Activated T-cell treated with anti-CD3 and anti-CD28 coated beads, Interleukin-2, amount 50 U/mL, for 24 hours (primary cell): ENCODE measurements at regions not wholly inside any gene's neighbourhood (a gene's known extent, or its start where the extent isn't known, plus 50 kb on each side); places are given as distances from the start of the nearest gene placed in this dataset.

Experiments
- DNase-seq: peaks from one replicate; pipeline ENCODE4 v3.0.0-alpha.2; 2020
- H3K27ac Mint-ChIP-seq: 2 replicates; pipeline ENCODE4 v1.8.0; 2020; ENCODE audit warnings: mild to moderate bottlenecking, mixed read lengths
- H3K27me3 Mint-ChIP-seq: 2 replicates; pipeline ENCODE4 v1.8.0; 2020; ENCODE audit warnings: mixed read lengths
- H3K36me3 Mint-ChIP-seq: 2 replicates; pipeline ENCODE4 v1.8.0; 2020; ENCODE audit warnings: low read depth, mixed read lengths
- H3K4me1 Mint-ChIP-seq: 2 replicates; pipeline ENCODE4 v1.8.0; 2020; ENCODE audit warnings: low read depth, mixed read lengths
- H3K4me3 Mint-ChIP-seq: 2 replicates; pipeline ENCODE4 v1.8.0; 2020; ENCODE audit warnings: mild to moderate bottlenecking, moderate library complexity, mixed read lengths
- H3K9me3 Mint-ChIP-seq: 2 replicates; pipeline ENCODE4 v1.8.0; 2020; ENCODE audit warnings: mixed read lengths

DNA sequence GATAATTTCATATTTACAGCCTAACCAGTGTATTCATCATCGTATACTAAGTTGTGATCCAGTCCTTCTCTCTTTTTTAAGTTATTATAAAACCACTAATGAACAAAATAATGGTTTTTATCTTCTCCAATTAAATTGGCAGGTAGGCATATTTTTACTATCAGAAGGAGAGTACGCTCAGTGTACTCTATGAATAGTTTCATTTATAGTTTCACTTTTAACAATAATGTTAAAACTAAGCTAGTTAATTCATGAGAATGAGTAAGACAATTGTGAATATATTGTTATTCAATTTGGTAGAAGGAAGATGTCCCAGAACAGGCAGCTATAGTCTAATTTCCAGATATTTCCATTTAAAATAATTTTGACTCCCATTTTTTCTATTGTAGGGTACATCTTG is 277.1 kb downstream of the RASSF9 start:
- Mint-ChIP-seq H3K4me1 (no peaks in the 10 kb centered on the region), H3K9me3 (no peaks in the 10 kb centered on the region), H3K36me3 (no peaks in the 10 kb centered on the region), H3K27ac (no peak overlapping the region), H3K27me3 (no peaks in the 10 kb centered on the region), H3K4me3 (no peak overlapping the region)
- DNase-seq, result no peak

DNA sequence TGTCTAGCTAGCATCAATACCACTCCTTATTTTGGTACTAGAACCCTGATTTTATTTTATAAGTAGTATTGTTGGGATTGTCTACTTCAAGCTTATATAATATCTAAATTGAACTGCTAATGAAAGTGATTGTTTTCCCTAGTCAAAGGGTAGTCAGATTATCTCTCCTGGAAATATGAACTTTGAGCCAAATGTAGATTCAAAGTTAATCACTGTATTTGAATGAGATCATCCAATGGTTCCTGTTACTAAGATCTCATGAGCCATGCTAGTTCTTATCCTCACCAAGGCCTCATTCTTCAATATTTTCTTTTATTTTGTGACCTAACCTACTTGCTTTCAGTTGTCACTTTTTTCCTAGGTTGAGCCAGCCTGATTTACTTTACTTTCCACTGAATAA is 276.7 kb downstream of the RASSF9 start:
- Mint-ChIP-seq H3K9me3 (no peaks in the 10 kb centered on the region), H3K4me3 (no peak overlapping the region), H3K4me1 (no peaks in the 10 kb centered on the region), H3K27me3 (no peaks in the 10 kb centered on the region), H3K27ac (no peak overlapping the region), H3K36me3 (no peaks in the 10 kb centered on the region)
- no peak for DNase-seq

DNA sequence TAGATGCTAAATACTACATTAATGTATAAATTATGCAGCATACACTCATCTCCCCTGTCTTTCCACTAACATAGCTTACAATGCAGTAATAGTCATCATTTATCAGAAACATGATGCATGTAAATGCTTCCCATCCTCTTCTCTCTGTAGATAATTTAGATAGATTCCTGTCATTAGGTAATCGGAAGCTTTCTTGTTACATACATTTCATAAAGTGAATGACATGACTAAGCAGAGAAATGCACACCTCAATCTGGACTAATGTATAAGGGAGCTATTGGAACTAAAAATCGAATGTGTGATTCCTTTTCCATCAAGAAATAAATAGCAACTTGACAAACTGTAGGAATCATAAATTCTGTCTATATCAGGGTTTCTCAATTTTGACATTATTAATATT is 273.4 kb downstream of the RASSF9 start:
- Mint-ChIP-seq H3K27ac (no peak overlapping the region), H3K36me3 (no peaks in the 10 kb centered on the region), H3K4me3 (no peak overlapping the region), H3K27me3 (no peaks in the 10 kb centered on the region), H3K9me3 (no peaks in the 10 kb centered on the region), H3K4me1 (no peaks in the 10 kb centered on the region)
- DNase-seq, result no peak

GRCh38 chr12:85564786-85565185 is 271.4 kb downstream of the RASSF9 start:
- no peaks in the 10 kb centered on the region for H3K36me3 Mint-ChIP-seq
- no peaks in the 10 kb centered on the region for H3K4me1 Mint-ChIP-seq
- no peaks in the 10 kb centered on the region for H3K27me3 Mint-ChIP-seq
- no peak overlapping the region for H3K27ac Mint-ChIP-seq
- DNase-seq, result no peak
- H3K4me3 Mint-ChIP-seq, result no peak overlapping the region
- no peaks in the 10 kb centered on the region for H3K9me3 Mint-ChIP-seq

DNA sequence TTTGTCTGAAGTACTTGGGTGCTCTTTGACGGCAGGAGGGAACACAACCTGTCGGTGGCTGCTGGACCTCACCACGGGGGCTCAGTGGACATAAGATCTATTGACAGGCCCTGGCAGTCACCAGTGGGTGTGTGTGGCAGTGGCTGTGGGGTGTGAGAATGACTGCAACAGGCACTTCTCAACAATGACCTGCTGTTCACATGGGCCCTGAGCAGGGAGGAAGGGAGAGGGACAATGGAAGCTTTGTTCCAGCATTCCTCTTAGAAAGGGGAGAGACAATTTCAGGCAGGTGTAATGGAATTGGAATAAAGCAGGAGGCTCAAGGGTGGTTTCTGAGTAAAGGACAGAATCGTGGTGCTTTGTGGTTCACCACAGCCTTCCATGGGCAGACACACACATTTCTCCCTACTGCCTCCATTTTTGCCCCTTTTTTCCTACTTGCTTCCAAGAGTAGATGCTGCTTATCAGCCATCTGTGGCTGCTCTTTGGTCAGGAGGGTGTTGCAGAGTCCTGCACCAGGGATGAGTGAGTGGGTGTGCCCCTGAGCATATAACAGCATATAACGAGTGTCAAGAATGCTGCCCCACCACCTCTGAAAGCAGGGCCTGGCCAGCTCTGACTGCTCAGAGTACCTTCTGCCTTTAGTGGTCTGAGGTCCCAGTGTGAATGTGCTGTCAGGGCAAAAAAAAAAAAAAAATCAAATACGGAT is 267.7 kb downstream of the RASSF9 start:
- no peaks in the 10 kb centered on the region for H3K4me1 Mint-ChIP-seq
- no peak overlapping the region for H3K4me3 Mint-ChIP-seq
- no peaks in the 10 kb centered on the region for H3K36me3 Mint-ChIP-seq
- no peak for DNase-seq
- no peaks in the 10 kb centered on the region for H3K9me3 Mint-ChIP-seq
- no peaks in the 10 kb centered on the region for H3K27me3 Mint-ChIP-seq
- no peak overlapping the region for H3K27ac Mint-ChIP-seq

DNA sequence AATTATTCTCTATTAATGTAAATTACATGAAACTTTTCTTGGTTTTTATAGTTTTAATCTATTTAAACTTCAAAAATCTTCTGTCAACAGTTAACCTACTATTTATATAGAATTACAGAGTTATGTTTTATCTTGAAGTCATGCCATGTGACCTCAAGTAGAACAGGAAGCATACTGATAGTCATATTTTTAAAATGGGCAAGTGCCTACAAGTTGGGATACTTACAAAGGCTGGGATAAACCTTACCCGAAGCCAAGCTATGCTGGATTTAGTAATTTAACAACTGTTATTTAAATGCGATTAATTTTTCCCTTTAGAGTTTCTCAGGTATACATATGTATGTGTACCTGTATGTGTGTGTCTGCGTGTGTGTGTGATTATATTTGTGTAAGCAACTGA is 266.9 kb downstream of the RASSF9 start:
- Mint-ChIP-seq H3K4me1 (no peaks in the 10 kb centered on the region), H3K27ac (no peak overlapping the region), H3K9me3 (no peaks in the 10 kb centered on the region), H3K27me3 (no peaks in the 10 kb centered on the region), H3K36me3 (no peaks in the 10 kb centered on the region), H3K4me3 (no peak overlapping the region)
- no peak for DNase-seq

DNA sequence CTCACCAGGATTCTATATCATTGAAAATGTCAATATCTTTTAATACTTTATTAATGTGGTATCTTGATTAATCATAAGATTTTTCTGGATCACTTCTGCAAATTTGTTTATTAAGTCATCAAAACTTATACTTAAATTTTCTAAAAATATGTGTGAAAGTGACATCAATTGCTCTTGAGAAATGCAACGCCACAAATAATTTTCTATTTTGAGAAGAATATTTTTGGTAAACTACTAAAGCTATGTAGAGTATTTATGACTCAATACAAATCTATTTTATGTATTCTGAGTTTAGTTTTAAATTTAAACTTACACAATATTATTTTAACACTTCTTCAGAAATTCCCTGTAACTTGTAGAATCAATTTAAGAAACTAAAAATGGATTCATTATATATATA is 263.3 kb downstream of the RASSF9 start:
- H3K9me3 Mint-ChIP-seq, result no peaks in the 10 kb centered on the region
- H3K27me3 Mint-ChIP-seq, result no peaks in the 10 kb centered on the region
- no peak for DNase-seq
- H3K4me1 Mint-ChIP-seq, result no peaks in the 10 kb centered on the region
- no peak overlapping the region for H3K27ac Mint-ChIP-seq
- no peaks in the 10 kb centered on the region for H3K36me3 Mint-ChIP-seq
- H3K4me3 Mint-ChIP-seq, result no peak overlapping the region

DNA sequence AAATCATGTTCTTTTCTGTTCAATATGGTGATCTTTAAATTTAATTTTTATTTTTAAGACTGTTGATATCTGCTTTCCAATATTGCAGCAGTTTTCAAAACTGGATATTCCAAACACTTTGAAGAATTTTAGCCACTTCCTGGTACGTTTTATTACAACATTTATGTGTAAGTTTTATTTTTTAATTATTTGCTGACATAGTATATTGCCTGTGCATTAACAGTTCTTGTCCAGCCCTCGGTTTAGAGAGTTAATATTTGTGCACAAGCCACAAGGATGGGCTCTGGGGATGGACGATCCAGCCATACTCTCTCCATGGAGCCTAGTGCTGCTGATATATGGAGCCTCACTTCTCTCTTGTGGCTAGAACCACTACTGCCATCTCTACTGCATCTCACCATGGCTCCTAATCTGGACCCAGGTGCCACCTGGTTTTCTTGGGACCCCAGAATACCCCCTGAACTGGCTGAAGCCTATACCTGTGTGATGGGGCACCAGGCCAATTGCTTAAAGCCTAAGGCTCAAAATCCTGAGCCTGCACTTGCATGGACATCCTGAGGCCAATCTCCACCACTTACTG is 262.5 kb downstream of the RASSF9 start:
- no peak for DNase-seq
- Mint-ChIP-seq H3K4me1 (no peaks in the 10 kb centered on the region), H3K27me3 (no peaks in the 10 kb centered on the region), H3K9me3 (no peaks in the 10 kb centered on the region), H3K36me3 (no peaks in the 10 kb centered on the region), H3K27ac (no peak overlapping the region), H3K4me3 (no peak overlapping the region)

DNA sequence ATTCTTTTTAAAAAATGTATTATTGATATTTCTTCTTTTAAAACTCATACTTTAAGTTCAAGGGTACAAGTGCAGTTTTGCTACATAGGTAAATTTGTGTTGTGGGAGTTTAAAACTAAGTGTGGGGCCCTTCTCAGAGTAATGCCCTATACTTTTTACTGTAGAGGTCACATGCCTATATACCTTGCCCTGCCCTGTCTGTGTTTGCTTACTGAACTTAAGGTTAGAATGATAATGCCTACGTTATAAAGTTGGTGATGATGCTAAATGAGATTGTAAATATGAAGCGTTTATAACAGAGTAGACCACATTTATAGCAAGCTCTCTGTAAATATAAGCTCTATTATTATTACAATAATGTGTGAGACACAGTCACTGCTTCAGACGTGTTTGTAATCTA is 261.9 kb downstream of the RASSF9 start:
- H3K4me1 Mint-ChIP-seq, result no peaks in the 10 kb centered on the region
- no peaks in the 10 kb centered on the region for H3K27me3 Mint-ChIP-seq
- DNase-seq, result no peak
- no peak overlapping the region for H3K27ac Mint-ChIP-seq
- no peaks in the 10 kb centered on the region for H3K36me3 Mint-ChIP-seq
- H3K9me3 Mint-ChIP-seq, result no peaks in the 10 kb centered on the region
- no peak overlapping the region for H3K4me3 Mint-ChIP-seq

DNA sequence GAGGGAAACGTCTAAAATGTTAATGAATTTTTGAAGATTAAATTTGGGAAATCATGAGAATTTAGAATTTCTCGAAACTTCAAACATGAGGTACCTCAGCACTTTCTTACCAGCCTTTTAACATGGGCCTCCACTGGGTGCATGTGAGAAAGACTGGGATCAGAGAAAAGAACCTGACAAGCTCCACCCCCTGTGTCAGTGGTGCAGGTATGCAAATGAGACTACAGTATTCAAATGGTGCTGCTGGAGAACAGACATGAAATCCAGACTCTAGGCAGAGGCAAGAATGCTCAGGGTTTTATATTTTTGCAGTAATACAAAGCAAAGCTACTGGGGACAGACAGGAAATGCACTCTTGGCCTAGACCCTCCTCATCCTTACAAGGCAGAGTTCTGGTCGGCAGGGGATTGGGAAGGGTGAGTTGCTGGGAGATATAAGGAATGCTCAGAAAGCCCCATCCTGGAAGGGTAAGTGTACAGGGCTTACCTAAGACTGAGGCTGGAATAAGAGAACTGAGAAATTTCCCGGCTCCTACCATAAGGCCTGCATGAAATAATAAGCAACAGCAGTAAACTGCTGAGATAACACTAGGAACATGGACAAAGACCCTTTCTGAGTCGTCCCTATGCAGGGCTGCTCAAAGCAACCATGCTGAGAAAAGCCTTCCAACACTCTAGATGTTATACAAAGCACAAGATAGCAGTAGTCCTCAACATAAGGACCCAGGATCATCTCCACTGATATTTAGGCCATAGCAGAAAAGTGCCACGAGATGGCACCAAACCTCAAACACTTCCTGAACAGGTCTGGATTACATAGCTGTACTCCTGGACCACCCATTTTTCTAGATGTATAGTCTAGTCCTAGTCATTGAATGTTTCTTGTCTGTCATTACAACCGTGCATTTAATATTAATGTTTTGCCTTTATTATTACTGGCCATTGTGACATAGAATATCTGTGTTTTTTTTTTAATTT is 260.8 kb downstream of the RASSF9 start:
- H3K4me3 Mint-ChIP-seq, result no peak overlapping the region
- H3K4me1 Mint-ChIP-seq, result no peaks in the 10 kb centered on the region
- H3K27me3 Mint-ChIP-seq, result no peaks in the 10 kb centered on the region
- no peaks in the 10 kb centered on the region for H3K9me3 Mint-ChIP-seq
- DNase-seq, result no peak
- H3K36me3 Mint-ChIP-seq, result no peaks in the 10 kb centered on the region
- no peak overlapping the region for H3K27ac Mint-ChIP-seq

DNA sequence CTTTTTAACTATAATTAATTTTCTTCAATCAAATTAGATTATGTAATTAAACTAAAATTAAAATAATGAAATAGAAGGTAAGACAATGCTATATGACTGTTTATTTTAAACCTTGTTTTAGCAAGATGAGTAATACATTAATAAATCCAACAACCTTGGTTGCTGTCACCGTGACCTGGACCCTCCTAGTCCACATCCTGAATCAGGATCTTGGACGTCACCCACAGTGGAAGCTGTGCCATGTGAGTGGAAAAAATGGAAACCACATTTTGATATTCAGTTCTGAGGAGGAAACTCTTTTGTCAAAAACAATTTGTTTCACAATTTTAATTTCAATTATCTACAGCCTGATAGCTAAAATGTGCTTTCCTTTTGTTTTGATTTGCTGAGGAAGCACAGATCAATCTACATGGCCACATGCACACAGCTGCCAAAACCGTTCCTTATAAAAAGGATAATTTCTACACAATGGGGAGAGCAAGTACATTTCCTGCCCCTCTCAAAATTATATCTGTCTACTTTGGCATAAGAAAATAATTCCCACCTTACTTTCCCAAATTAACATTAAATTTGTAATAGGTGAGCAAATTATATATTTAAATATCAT is 255.5 kb downstream of the RASSF9 start:
- no peaks in the 10 kb centered on the region for H3K4me1 Mint-ChIP-seq

GRCh38 chr12:85587158-85587557 is 249.1 kb downstream of the RASSF9 start:
- Mint-ChIP-seq H3K9me3 (no peaks in the 10 kb centered on the region), H3K27ac (no peak overlapping the region), H3K27me3 (no peaks in the 10 kb centered on the region), H3K4me3 (no peak overlapping the region), H3K4me1 (no peaks in the 10 kb centered on the region), H3K36me3 (no peaks in the 10 kb centered on the region)
- no peak for DNase-seq

More for the DNA sequence above, 255.5 kb downstream of the RASSF9 start:
- Mint-ChIP-seq H3K27ac (no peak overlapping the region), H3K36me3 (no peaks in the 10 kb centered on the region), H3K9me3 (no peaks in the 10 kb centered on the region), H3K27me3 (no peaks in the 10 kb centered on the region), H3K4me3 (no peak overlapping the region)
- DNase-seq, result no peak

DNA sequence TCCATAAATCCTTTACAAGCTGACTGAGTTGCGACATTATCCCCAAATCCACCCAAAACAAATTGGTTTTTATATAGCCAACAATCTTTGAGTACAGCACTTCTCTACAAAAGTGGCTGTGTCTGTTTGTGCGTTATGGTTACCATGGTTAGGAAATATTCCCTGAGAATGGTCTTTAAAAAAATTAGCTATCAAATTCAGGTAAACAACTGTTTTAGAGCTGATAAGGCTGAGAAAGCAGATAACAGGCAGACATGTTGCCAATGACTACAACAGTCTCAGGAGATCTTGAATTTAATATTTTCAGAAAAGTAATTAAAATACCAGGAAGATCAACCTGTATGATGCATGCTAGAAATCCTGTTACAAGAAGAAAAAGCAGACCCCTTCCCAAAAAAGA is 248.0 kb downstream of the RASSF9 start:
- H3K27me3 Mint-ChIP-seq, result no peaks in the 10 kb centered on the region
- no peaks in the 10 kb centered on the region for H3K9me3 Mint-ChIP-seq
- DNase-seq, result no peak
- H3K36me3 Mint-ChIP-seq, result no peaks in the 10 kb centered on the region
- H3K4me1 Mint-ChIP-seq, result no peaks in the 10 kb centered on the region
- no peak overlapping the region for H3K27ac Mint-ChIP-seq
- H3K4me3 Mint-ChIP-seq, result no peak overlapping the region

GRCh38 chr12:85600841-85601240 is 235.4 kb downstream of the RASSF9 start:
- DNase-seq, result no peak
- Mint-ChIP-seq H3K27me3 (no peaks in the 10 kb centered on the region), H3K4me1 (no peaks in the 10 kb centered on the region), H3K27ac (no peak overlapping the region), H3K36me3 (no peaks in the 10 kb centered on the region), H3K9me3 (peaks cover 14% of the 10 kb centered on the region), H3K4me3 (no peak overlapping the region)
